ENCODE measurements at regions not wholly inside any gene's neighbourhood (a gene's known extent, or its start where the extent isn't known, plus 50 kb on each side); places are given as distances from the start of the nearest gene placed in this dataset.

GRCh38 chr15:92840149-92840548 is 60.0 kb upstream of the CHD2 start:
- Histone ChIP-seq H3K4me3 (ENCODE audit: low read depth, low read length) (no peak overlapping the region), H3K9me3 (no peaks in the 10 kb centered on the region), H3K4me1 (no peaks in the 10 kb centered on the region)

GRCh38 chr15:92843326-92843725 is 56.8 kb upstream of the CHD2 start:
- H3K4me1 ChIP-seq, result no peaks in the 10 kb centered on the region
- no peak for DNase-seq
- H3K4me3 ChIP-seq (ENCODE audit: low read depth, low read length), result no peak overlapping the region
- no peaks in the 10 kb centered on the region for H3K9me3 ChIP-seq
- no peaks in the 10 kb centered on the region for H3K36me3 ChIP-seq
- no peak for TF ChIP-seq CTCF (IDR thresholded peaks at IDR 0.05; ENCODE audit: low read depth, low read length)
- no peaks in the 10 kb centered on the region for H3K27me3 ChIP-seq

More at GRCh38 chr15:92840149-92840548, 60.0 kb upstream of the CHD2 start:
- TF ChIP-seq CTCF (IDR thresholded peaks at IDR 0.05; ENCODE audit: low read depth, low read length), result no peak
- no peak for DNase-seq
- no peaks in the 10 kb centered on the region for H3K27me3 ChIP-seq
- H3K36me3 ChIP-seq, result no peaks in the 10 kb centered on the region

- Histone ChIP-seq H3K4me1 (no peaks in the 10 kb centered on the region), H3K36me3 (no peaks in the 10 kb centered on the region), H3K27me3 (no peaks in the 10 kb centered on the region), H3K9me3 (no peaks in the 10 kb centered on the region), H3K4me3 (ENCODE audit: low read depth, low read length) (no peak overlapping the region)
- DNase-seq, result no peak
- TF ChIP-seq CTCF (IDR thresholded peaks at IDR 0.05; ENCODE audit: low read depth, low read length), result no peak
Measured at GRCh38 chr15:92843814-92844213, 56.3 kb upstream of the CHD2 start.

GRCh38 chr15:92845126-92845508 is 55.0 kb upstream of the CHD2 start:
- TF ChIP-seq CTCF (IDR thresholded peaks at IDR 0.05; ENCODE audit: low read depth, low read length), result no peak

GRCh38 chr15:92846741-92847140 is 53.4 kb upstream of the CHD2 start:
- TF ChIP-seq CTCF (IDR thresholded peaks at IDR 0.05; ENCODE audit: low read depth, low read length), result no peak
- H3K9me3 ChIP-seq, result no peaks in the 10 kb centered on the region
- DNase-seq, result no peak
- no peaks in the 10 kb centered on the region for H3K27me3 ChIP-seq
- no peak overlapping the region for H3K4me3 ChIP-seq (ENCODE audit: low read depth, low read length)
- no peaks in the 10 kb centered on the region for H3K4me1 ChIP-seq
- H3K36me3 ChIP-seq, result no peaks in the 10 kb centered on the region

More at GRCh38 chr15:92845126-92845508, 55.0 kb upstream of the CHD2 start:
- Histone ChIP-seq H3K9me3 (no peaks in the 10 kb centered on the region), H3K27me3 (no peaks in the 10 kb centered on the region), H3K4me1 (no peaks in the 10 kb centered on the region), H3K36me3 (no peaks in the 10 kb centered on the region), H3K4me3 (ENCODE audit: low read depth, low read length) (no peak overlapping the region)
- DNase-seq, result no peak

GRCh38 chr15:92847841-92848240 is 52.3 kb upstream of the CHD2 start:
- H3K4me1 ChIP-seq, result no peaks in the 10 kb centered on the region
- H3K36me3 ChIP-seq, result no peaks in the 10 kb centered on the region
- no peaks in the 10 kb centered on the region for H3K27me3 ChIP-seq
- no peak for DNase-seq
- H3K9me3 ChIP-seq, result no peaks in the 10 kb centered on the region
- TF ChIP-seq CTCF (IDR thresholded peaks at IDR 0.05; ENCODE audit: low read depth, low read length), result no peak
- H3K4me3 ChIP-seq (ENCODE audit: low read depth, low read length), result no peak overlapping the region

Data from BE2C (cell line).